H9 (cell line): ENCODE measurements at regions not wholly inside any gene's neighbourhood (a gene's known extent, or its start where the extent isn't known, plus 50 kb on each side); places are given as distances from the start of the nearest gene placed in this dataset.

Source experiments
- DNase-seq: peaks from one replicate; pipeline ENCODE4 v3.0.0-alpha.2; 2017
- H2AFZ ChIP-seq: one replicate; pipeline ENCODE4 v1.6.1; 2013; ENCODE audit warnings: mild to moderate bottlenecking, low read length, control low read depth, moderate library complexity
- H2AK5ac ChIP-seq: 2 replicates; pipeline ENCODE4 v1.6.1; 2013; ENCODE audit warnings: low read length, control low read depth, mixed read lengths; ENCODE audit not compliant: insufficient read length
- H2BK120ac ChIP-seq: one replicate; pipeline ENCODE4 v1.6.1; 2013; ENCODE audit warnings: low read depth, mild to moderate bottlenecking, low read length, control low read depth, inconsistent platforms; ENCODE audit not compliant: poor library complexity, severe bottlenecking
- H2BK12ac ChIP-seq: 2 replicates; pipeline ENCODE4 v1.6.1; 2013; ENCODE audit warnings: low read length, control low read depth, mixed read lengths, low read depth; ENCODE audit not compliant: insufficient read length
- H2BK15ac ChIP-seq: 2 replicates; pipeline ENCODE4 v1.6.1; 2013; ENCODE audit warnings: low read depth, low read length, control low read depth
- H2BK20ac ChIP-seq: one replicate; pipeline ENCODE4 v1.6.1; 2013; ENCODE audit warnings: low read depth, mild to moderate bottlenecking, low read length, control low read depth, inconsistent platforms; ENCODE audit not compliant: poor library complexity, severe bottlenecking
- H2BK5ac ChIP-seq: 2 replicates; pipeline ENCODE4 v1.6.1; 2013; ENCODE audit warnings: low read length, control low read depth, mixed read lengths; ENCODE audit not compliant: insufficient read length
- H3K14ac ChIP-seq: 2 replicates; pipeline ENCODE4 v1.6.1; 2013; ENCODE audit warnings: low read length, control low read depth; ENCODE audit not compliant: insufficient read depth
- H3K18ac ChIP-seq: 2 replicates; pipeline ENCODE4 v1.6.1; 2013; ENCODE audit warnings: low read depth, mild to moderate bottlenecking, mixed read lengths, low read length, control low read depth; ENCODE audit not compliant: insufficient read length
- H3K23ac ChIP-seq: 2 replicates; pipeline ENCODE4 v1.6.1; 2013; ENCODE audit warnings: low read length, control low read depth, mixed read lengths, low read depth; ENCODE audit not compliant: insufficient read length
- H3K23me2 ChIP-seq: 2 replicates; pipeline ENCODE4 v1.6.1; 2013; ENCODE audit warnings: low read depth, mild to moderate bottlenecking, mixed read lengths, low read length, control low read depth; ENCODE audit not compliant: insufficient read length, poor library complexity, severe bottlenecking
- H3K27ac ChIP-seq: 2 replicates; pipeline ENCODE4 v1.5.1; 2013; ENCODE audit warnings: low read length, control low read depth, mixed read lengths, low read depth; ENCODE audit not compliant: insufficient read length
- H3K27me3 ChIP-seq: 2 replicates; pipeline ENCODE4 v1.6.1; 2013; ENCODE audit warnings: low read length, control low read depth, inconsistent platforms; ENCODE audit not compliant: insufficient read depth
- H3K4ac ChIP-seq: 2 replicates; pipeline ENCODE4 v1.6.1; 2013; ENCODE audit warnings: low read depth, mild to moderate bottlenecking, control low read depth, inconsistent platforms, low read length, moderate library complexity
- H3K4me1 ChIP-seq: 2 replicates; pipeline ENCODE4 v1.6.1; 2013; ENCODE audit warnings: low read length, control low read depth, inconsistent platforms; ENCODE audit not compliant: insufficient read depth
- H3K4me2 ChIP-seq: 2 replicates; pipeline ENCODE4 v1.6.1; 2013; ENCODE audit warnings: low read length, control low read depth, mixed read lengths; ENCODE audit not compliant: insufficient read length, insufficient read depth
- H3K56ac ChIP-seq: 2 replicates; pipeline ENCODE4 v1.6.1; 2013; ENCODE audit warnings: low read depth, mild to moderate bottlenecking, mixed read lengths, low read length, control low read depth; ENCODE audit not compliant: insufficient read length
- H3K79me1 ChIP-seq: 2 replicates; pipeline ENCODE4 v1.6.1; 2013; ENCODE audit warnings: low read depth, mild to moderate bottlenecking, moderate library complexity, low read length, control low read depth, inconsistent platforms; ENCODE audit not compliant: insufficient read depth, poor library complexity, severe bottlenecking
- H3K79me2 ChIP-seq: 2 replicates; pipeline ENCODE4 v1.6.1; 2013; ENCODE audit warnings: low read length, control low read depth, inconsistent platforms; ENCODE audit not compliant: insufficient read depth
- H3K9ac ChIP-seq: 2 replicates; pipeline ENCODE4 v1.6.1; 2013; ENCODE audit warnings: low read length, control low read depth, mixed read lengths; ENCODE audit not compliant: insufficient read length; ENCODE audit errors: extremely low read depth
- H3K9me3 ChIP-seq: one replicate; pipeline ENCODE4 v1.6.1; 2013; ENCODE audit warnings: low read depth, low read length, inconsistent platforms; ENCODE audit not compliant: control insufficient read depth
- H3T11ph ChIP-seq: one replicate; pipeline ENCODE4 v1.6.1; 2013; ENCODE audit warnings: mild to moderate bottlenecking, low read length, control low read depth, inconsistent platforms
- H4K20me1 ChIP-seq: one replicate; pipeline ENCODE4 v1.6.1; 2013; ENCODE audit not compliant: control insufficient read depth, insufficient read length, insufficient read depth
- H4K5ac ChIP-seq: 2 replicates; pipeline ENCODE4 v1.6.1; 2013; ENCODE audit warnings: low read depth, mild to moderate bottlenecking, mixed read lengths, low read length, control low read depth; ENCODE audit not compliant: insufficient read length
- H4K8ac ChIP-seq: replicated peaks from 2 replicates; pipeline ENCODE4 v1.6.1; 2013; ENCODE audit warnings: low read length, control low read depth, mixed read lengths, low read depth; ENCODE audit not compliant: insufficient read length
- H4K91ac ChIP-seq: 2 replicates; pipeline ENCODE4 v1.6.1; 2013; ENCODE audit warnings: low read depth, mild to moderate bottlenecking, moderate library complexity, mixed read lengths, low read length, control low read depth; ENCODE audit not compliant: insufficient read length
- H3K27ac Mint-ChIP-seq, 3 experiments: 2 replicates in 2 of 3; 3 replicates in 1 of 3; pipeline ENCODE4 v1.8.0; 2020 to 2021; ENCODE audit warnings: mixed read lengths in 3 of 3, mild to moderate bottlenecking in 1 of 3, moderate library complexity in 1 of 3
- H3K27me3 Mint-ChIP-seq: 2 replicates; pipeline ENCODE4 v1.8.0; 2021; ENCODE audit warnings: low read depth, mild to moderate bottlenecking, moderate library complexity, mixed read lengths
- H3K36me3 Mint-ChIP-seq, 3 experiments: 2 replicates in 2 of 3; 3 replicates in 1 of 3; pipeline ENCODE4 v1.8.0; 2020 to 2021; ENCODE audit warnings: low read depth in 3 of 3, mixed read lengths in 3 of 3; ENCODE audit not compliant: insufficient read depth in 1 of 3
- H3K4me1 Mint-ChIP-seq, 2 experiments: 2 replicates each; pipeline ENCODE4 v1.8.0; 2020; ENCODE audit warnings: mixed read lengths in 2 of 2
- H3K4me3 Mint-ChIP-seq, 2 experiments: 2 replicates in 1 of 2; 3 replicates in 1 of 2; pipeline ENCODE4 v1.8.0; 2020 to 2021; ENCODE audit warnings: mild to moderate bottlenecking in 2 of 2, mixed read lengths in 2 of 2, moderate library complexity in 1 of 2
- H3K9me3 Mint-ChIP-seq, 2 experiments: 2 replicates in 1 of 2; 3 replicates in 1 of 2; pipeline ENCODE4 v1.8.0; 2020; ENCODE audit warnings: mild to moderate bottlenecking in 2 of 2, mixed read lengths in 2 of 2, moderate library complexity in 1 of 2
- WGBS: extraction: QIAGEN DNeasy Blood & Tissue Kit; methylation state at CpG from one replicate; pipeline ENCODE4 v1.1.7; 2013; ENCODE audit warnings: missing lambda C conversion rate, low lambda C conversion rate, mixed read lengths; ENCODE audit not compliant: insufficient read length; ENCODE audit errors: extremely low coverage; 5-methylcytosine and 5-hydroxymethylcytosine counted together
- TF ChIP-seq, protein P1 (sequence below): fragments of 200-600 bp; sonication (generic); conservative IDR thresholded peaks from 3 replicates; pipeline ENCODE4 v1.8.0; 2021; ENCODE audit warnings: antibody characterized with exemption, mild to moderate bottlenecking

- Histone ChIP-seq H2BK20ac (no peak overlapping the region), H4K20me1 (no peaks in the 10 kb centered on the region), H3K18ac (no peak overlapping the region), H3K9me3 (no peaks in the 10 kb centered on the region), H3K4ac (no peak overlapping the region), H3K9ac (no peak overlapping the region), H3K4me1 (peaks cover 8% of the 10 kb centered on the region; the same call in 1 of the 2 replicates), H2BK120ac (no peak overlapping the region), H3K14ac (no peak overlapping the region), H2AFZ (no peak overlapping the region), H4K8ac (no peak overlapping the region), H2BK12ac (no peak overlapping the region), H3K79me1 (no peaks in the 10 kb centered on the region), H2BK15ac (no peak overlapping the region), H4K91ac (no peak overlapping the region), H3K27me3 (no peaks in the 10 kb centered on the region), H3T11ph (no peak overlapping the region), H3K23me2 (no peaks in the 10 kb centered on the region), H3K79me2 (no peaks in the 10 kb centered on the region), H3K27ac (no peak overlapping the region), H3K23ac (no peak overlapping the region), H2AK5ac (no peak overlapping the region), H2BK5ac (no peak overlapping the region), H3K56ac (no peak overlapping the region), H4K5ac (no peak overlapping the region), H3K4me2 (no peak overlapping the region)
- Mint-ChIP-seq H3K36me3 (no peaks in the 10 kb centered on the region), H3K27me3 (peaks cover 2% of the 10 kb centered on the region), H3K9me3 (no peaks in the 10 kb centered on the region), H3K4me3 (no peak overlapping the region), H3K4me1 (peaks cover 31 to 35% of the 10 kb centered on the region in 2 experiments), H3K27ac (no peak overlapping the region)
- WGBS: no CpG with 5 or more reads among the region's 7 CpGs
- no peak for DNase-seq
- TF ChIP-seq, protein P1, sequence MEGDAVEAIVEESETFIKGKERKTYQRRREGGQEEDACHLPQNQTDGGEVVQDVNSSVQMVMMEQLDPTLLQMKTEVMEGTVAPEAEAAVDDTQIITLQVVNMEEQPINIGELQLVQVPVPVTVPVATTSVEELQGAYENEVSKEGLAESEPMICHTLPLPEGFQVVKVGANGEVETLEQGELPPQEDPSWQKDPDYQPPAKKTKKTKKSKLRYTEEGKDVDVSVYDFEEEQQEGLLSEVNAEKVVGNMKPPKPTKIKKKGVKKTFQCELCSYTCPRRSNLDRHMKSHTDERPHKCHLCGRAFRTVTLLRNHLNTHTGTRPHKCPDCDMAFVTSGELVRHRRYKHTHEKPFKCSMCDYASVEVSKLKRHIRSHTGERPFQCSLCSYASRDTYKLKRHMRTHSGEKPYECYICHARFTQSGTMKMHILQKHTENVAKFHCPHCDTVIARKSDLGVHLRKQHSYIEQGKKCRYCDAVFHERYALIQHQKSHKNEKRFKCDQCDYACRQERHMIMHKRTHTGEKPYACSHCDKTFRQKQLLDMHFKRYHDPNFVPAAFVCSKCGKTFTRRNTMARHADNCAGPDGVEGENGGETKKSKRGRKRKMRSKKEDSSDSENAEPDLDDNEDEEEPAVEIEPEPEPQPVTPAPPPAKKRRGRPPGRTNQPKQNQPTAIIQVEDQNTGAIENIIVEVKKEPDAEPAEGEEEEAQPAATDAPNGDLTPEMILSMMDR: no peak
Measured at GRCh38 chr5:142219146-142219545, 105.7 kb downstream of the SPRY4 start.
